Lung microvascular endothelial cell (primary cell): ENCODE measurements at regions not wholly inside any gene's neighbourhood (a gene's known extent, or its start where the extent isn't known, plus 50 kb on each side); places are given as distances from the start of the nearest gene placed in this dataset.

Source experiments
- DNase-seq, 2 donors: peaks; one replicate each; pipeline versions ENCODE4 v3.0.0 to v3.0.0-alpha.2; 2010; ENCODE audit warnings: low read depth in 2 of 2

DNA sequence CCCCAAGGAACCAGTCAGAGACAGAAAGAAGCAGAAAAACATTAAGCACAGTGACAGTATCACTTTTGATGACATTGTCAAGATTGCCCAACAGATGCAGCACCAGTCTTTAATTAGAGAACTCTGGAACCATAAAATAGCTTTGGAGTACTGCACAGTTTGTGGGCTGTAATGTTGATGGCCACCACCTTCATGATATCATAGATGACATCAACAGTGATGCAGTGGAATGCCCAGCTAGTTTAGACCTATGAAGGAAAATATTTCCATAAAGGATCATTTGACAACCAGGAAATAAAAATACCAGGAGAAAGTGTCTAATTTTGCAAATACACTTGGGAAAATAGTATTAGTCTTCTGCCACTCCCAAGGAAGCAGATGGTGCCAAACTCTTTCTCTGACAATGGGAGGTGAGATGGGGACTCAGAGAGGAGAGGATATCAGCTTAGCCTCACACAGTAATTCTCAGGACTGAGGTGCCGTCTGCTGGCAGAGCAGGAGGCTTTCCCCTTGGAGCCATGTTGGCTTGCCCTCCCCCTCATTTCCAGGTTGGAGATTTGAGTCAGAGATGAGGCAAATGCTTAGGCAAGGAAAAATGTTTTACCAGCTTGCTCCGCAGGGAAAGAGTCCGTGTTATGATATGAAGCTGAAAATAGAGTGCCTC lies 107.5 kb upstream of the CELF4 start:
- DNase-seq, result no peak

DNA sequence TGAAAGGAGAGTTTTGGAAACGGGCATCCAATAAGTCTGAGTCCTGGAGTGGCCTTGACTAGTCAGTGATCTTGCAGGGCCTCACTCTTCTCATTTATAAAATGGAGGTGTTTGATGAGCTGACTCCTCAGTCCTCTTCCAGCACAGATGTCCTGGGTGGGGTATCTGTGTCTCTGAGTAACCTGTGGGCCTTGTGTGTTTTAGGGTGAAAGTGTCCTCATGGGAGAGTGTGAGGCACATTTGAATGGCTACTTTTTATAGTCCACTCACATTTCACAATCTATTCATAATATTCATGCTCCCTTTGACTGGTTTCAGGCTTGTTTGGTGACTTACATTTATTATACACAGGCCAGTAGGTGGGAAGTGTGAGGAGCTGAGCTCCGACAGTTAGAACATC lies 106.4 kb upstream of the CELF4 start:
- DNase-seq, result no peak

DNA sequence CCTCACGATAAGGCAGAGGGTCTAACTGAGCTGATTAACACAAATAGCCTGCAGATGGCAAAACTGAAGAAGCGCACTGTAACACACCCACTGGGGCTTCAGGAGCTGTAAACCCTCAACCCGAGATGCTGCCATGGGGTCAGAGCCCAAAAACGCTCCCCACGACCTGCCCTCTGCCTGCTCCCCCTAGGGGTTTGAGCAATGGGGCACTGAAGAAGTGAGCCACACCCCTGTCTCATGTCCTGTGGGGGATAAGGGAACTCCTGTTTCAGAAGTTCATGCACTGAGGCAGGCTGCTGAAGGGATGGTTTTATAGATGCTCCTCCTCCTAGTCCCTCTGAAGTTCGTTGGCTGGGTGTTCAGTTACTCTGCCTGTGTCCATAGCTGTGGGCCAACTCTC lies 105.9 kb upstream of the CELF4 start:
- DNase-seq, result no peak

DNA sequence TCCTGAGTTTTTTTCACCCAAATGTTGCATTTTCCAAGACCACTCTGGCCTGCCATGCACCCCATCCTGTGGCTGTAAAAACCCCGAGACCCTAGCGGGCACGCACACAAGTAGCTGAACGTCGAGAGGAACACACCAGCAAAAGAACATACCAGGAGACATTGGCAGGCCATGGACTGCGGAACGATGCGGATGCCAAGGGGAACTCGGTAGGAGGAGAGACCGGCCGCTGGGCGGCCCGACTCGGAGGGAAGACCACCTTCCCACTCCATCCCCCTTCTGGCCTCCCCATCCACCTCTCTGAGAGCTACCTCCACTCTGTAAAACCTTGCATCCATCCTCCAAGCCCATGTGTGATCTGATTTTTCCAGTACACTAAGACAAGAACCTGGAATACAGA lies 105.5 kb upstream of the CELF4 start:
- no peak for DNase-seq

DNA sequence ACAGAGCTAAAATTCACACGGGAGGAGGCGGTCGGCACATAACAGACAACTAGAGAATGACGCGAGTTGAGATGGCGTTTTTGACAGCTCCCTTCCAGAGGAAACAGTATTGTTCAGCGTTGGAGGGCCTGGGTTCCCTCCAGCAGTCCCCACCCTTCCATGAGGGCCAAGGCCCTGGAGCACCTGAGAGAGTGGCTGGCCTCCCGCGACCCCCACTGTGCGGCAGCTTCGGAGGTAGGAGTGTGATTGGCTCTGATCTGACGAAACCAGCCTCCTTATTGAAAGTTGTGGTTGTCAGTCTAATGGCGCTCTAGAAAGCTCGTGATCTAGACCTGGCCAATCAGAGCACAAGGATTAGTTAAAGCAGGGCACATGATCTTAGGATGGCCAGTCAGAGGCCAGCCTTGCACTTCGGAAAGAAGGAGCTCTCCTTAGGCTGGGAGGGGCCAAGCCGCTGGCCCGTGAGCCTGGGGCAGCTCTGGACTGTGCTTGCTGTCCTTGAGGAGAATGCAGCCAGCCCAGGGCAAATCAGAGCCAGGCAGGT lies 104.5 kb upstream of the CELF4 start:
- DNase-seq, result no peak

DNA sequence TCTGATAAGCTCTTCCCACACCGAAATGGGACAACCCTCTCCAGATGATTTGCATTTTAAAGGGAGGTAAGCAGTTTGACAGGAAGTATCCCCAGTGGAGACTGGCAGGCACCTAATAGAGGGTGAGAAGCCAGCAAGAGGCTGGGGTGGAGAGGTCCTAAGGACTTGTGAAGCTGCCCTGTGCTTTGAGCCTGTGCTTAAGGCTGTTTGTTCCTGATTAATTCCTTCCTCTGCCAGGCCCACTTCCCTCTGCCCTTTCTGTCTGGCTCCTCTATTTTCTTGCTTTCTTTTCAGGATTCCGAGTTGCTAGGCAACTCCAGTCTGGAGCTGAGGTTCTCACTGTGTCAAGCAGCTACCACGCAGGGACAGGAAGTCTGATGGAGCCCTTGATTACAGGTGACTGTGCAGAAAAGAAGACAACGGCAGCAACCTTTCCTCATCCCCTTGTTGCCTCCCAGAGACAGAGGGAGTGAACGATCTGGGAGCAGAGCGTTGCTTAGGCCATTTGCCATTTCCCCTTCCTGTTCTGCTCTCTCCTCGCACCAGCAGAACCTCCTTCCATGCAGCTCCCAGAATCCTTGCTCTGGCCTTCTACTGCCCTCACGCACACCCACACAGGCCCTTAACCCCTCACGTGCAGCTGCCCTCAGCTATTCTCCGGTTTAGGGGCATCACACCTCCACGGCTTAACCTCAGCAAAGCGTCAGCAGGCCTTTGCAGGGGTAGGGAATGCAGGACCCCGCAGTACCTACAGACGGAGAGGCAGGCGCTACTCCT lies 103.6 kb upstream of the CELF4 start:
- no peak for DNase-seq

DNA sequence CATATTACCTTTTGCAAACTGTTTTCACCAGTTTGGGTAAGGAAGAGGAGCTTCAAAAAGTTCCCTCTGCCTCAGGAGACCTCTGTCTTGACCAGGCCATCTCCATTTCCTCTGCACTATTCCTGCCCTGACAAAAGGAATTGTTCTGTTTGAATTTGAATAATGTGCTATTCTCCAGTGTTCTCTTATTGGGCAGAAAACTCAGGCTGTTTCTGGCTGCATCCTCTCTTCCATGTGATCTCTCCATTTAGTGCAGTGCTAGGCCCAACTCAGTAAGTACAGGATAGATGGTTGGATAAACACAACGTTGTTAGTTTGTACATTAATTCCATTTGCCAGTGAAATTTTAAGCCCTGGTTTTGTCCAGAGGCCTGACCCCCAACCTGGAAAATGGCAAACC lies 102.2 kb upstream of the CELF4 start:
- no peak for DNase-seq

DNA sequence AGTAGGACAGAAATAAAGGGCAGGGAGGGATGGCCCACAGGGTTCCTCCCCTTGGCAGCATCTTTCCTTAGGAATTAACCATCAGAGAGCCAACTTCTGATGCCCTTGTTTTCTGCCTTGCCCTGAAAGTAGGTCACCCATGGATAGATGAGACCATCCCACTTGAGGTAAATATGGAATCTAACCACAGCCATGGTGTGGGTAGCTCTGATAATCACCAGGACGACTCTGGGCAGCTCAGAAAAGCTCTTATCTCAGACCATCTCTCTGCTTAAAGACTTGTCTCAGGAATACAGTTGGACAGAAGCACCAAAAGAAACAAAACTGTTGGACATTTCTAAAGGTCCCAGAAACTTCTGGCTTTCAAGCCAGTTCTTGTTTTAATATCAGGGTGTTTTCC lies 101.4 kb upstream of the CELF4 start:
- DNase-seq, result no peak

DNA sequence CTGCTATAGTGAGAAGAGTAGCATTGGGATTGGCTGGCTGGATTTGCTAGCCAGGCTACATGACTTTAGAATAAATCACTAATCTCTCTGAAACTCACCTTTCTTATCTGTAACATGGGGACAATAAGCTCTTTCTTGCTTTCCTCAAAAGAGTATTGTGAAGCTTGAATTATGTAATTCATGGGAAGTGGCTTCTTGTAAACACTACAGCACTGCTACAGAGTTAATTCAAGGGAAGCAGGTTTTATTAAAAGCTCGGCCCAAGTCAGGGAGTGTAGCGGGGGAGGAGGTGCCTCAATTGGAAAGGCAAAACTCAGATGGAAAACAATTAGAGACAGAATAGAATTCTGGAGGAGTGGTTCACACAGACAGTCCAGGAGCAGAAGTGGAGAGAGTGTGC lies 100.9 kb upstream of the CELF4 start:
- DNase-seq, result no peak

DNA sequence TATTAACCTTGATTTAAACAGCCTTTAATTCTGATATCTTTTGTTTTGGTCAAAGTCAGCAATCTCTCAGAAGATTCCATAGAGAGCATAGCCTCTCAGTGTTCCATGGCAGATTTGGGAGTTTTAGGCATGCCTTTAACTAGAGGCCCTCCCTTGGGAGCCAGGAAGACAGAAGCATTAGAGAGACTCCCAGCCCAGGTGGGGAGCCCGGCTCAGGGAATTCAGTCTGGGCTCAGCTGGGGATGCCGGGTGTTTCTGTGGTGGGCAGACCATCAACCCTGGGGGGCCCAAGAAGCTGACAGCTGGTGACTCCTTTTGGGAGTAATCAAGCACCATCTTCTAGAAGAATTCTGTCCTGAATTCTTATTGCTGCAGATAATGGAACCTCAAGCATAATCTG lies 99.7 kb upstream of the CELF4 start:
- DNase-seq, result no peak

DNA sequence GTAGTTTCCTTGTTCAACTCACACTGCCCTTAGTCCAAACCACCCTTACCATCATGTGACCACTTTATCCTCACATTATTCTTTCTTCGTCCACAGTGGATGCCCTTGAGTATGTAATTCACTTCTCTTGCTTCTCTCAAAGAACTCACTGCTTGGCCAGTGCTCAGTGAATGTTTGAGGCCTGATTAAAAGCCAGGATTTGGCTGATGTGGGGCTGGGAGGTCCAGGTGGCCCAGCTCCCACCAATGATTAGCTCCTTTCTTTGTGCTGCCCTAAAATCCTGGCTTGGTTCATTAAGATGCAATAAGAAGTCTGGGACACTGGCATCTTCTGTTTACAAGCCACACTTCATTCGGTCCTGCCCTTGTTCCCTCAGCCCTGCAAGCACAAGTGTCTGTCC lies 97.8 kb upstream of the CELF4 start:
- no peak for DNase-seq

DNA sequence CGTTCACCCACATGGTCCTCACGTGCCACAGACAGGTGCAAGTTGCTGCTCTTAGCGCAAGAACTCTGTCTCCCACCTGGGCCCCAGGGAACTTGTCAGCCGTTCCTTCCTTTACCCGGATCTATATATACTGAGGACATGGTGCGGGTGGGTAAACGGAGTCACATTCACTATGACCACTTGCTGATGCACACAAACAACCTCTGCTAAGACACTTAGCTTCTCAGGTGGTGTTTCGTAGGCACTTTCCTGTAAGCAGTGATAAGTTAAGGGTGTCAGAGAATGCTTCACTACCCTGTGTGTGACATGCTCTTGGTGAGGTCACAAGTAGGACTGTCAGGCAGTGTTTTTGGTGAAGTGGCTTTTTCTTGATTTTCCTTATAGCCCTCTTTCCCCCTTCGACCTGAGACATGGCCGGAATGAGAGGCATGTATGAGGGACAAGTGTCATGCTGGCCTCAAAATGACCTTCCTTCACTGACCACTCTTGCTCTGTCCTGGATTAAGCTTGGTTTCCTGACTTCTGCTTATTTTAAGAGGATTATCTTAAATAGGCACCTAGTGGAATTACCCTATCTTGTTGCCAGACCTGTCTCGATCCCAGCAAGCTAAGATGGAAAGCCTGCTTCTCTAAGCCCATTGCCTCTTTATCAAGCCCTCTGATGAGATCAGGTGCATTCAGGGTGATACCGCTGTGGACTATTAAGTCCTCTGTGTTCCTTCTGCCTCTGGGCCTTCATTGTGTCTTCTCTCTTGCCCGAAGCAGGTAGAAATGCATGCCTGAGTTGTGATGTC lies 97.1 kb upstream of the CELF4 start:
- DNase-seq, result no peak

DNA sequence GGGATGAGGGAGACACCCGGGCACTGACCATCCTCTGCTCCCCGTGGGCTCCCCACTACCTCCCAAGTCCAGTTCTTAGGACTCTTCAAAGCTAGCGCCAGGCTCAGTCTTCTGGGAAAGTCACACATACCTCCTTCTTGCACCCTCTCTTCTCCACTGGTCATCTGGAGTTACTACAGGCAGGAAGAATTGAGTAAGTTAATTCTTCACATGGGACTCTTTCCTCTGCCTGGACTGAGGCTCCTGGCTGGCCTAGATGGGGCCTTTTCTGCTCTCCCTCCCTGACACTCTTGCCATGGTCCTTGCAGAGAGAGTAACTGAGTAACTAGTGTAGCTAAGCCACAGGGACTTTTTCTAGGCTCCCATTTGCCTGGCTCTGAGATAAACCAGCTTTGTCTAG lies 96.5 kb upstream of the CELF4 start:
- DNase-seq, result no peak

DNA sequence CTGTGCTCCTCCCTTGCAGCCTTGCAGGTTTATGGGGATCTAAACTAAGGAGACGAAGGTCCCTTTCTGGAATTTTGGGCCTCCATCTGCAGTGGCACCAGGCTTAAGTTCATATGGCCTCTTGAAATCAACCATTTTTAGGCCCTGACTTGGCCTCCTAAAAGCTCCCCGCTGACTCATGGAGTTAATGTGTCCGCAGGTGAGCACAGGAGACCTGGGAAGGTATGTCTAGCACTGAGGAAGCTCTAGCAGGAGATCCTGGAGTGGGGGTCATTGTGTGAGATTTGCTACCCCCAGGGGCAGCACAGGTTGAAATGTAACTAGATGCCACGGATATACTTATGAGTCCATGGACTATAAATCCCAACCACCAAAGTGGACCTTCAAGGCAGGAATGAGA lies 95.9 kb upstream of the CELF4 start:
- DNase-seq, result no peak

DNA sequence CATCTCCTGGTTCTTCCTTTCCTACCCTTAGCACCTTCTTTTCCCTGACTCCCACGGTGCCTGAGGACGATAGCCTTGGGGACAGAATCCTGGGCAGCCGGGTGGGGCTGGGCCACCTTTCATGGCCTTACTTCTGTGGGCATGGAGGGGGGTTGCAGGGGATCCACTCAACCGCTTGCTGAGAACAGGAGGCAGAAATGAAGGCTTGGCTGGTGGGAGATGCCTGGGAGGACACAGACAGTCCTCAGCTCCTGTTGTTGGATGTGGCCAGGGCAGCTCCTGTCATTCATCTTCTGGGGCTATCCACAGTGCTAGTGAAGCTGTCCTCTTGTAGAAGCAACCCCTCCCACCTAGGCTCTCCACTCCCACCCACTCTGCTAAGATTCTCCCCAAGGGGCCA lies 95.5 kb upstream of the CELF4 start:
- no peak for DNase-seq

DNA sequence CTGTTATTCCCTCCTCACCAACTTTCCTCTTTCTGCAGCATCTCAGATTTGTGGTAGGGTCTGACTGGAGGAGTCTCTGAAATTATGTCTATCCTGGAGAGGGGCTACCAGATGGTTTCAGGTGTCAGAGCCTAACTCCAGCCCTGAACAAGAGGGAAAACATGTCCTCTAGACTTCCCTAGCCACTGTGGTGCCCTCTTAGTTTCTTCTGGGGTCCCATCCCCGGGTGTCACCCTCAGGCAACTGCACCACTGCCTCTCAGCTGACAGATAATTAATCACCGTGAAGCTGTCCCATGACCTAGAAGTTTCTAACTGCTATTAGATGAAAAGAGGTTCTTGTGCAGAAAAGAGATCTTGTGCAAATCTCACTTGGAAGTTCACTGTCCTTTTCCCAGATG lies 95.1 kb upstream of the CELF4 start:
- DNase-seq, result no peak

DNA sequence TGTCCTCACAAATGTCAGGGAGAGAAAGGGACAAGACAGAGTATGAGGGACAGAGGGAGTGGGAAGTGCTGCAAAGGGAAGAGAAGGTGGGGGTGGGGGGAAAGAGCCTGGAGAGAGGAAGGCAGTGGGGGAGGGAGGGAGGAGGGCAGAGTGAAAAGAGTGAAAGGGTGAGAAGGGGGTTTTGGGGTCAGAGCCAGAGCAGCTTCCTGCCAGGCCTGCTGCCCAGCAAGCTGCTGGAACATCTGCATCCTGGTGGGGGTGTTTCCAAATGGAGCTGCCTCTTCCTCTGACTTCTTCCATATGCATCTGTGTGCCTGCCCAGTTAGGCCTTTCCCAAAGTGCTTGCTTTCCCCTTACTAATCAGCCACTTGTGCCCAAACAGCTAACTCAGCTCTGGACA lies 94.3 kb upstream of the CELF4 start:
- peak in 1 of 2 donors; percentile 14 for DNase-seq

DNA sequence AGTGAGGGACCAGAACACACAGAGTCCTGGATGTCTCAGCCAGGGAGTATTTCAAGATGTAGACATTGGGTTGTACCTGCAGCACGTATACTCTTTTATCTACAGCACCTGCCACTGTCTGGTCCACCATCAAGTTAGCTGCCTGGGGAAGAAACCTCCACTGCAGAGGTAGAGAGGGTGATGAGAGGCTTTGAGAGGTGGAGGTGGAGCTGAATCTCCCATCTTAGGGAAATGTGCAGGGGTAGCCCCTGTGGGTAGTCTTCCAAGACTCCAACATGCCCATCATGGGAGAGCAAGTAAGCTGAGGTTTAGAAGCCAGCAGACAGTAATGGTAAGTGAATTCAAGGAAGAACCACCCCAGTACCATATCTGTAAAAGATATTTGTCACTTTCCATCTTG lies 93.3 kb upstream of the CELF4 start:
- DNase-seq, result no peak

DNA sequence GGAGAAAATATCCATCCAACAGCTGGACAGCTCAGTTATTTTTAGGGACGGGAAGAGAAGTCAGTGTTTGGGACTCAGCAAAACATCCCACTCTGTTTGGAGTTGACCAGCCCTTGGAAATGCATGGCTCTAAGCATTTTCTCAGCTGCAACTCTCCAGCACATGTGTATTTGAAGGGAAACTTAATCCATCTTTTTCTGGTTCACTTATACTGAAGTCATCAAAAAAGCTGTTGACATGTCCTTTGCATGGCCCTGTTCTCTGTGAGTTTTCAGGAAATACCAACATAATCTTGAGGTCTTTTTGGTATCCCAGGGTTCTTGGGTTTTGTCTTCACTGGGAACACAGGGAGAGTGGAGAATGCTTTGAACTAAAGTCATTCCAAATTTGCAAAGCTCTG lies 91.9 kb upstream of the CELF4 start:
- DNase-seq, result no peak

DNA sequence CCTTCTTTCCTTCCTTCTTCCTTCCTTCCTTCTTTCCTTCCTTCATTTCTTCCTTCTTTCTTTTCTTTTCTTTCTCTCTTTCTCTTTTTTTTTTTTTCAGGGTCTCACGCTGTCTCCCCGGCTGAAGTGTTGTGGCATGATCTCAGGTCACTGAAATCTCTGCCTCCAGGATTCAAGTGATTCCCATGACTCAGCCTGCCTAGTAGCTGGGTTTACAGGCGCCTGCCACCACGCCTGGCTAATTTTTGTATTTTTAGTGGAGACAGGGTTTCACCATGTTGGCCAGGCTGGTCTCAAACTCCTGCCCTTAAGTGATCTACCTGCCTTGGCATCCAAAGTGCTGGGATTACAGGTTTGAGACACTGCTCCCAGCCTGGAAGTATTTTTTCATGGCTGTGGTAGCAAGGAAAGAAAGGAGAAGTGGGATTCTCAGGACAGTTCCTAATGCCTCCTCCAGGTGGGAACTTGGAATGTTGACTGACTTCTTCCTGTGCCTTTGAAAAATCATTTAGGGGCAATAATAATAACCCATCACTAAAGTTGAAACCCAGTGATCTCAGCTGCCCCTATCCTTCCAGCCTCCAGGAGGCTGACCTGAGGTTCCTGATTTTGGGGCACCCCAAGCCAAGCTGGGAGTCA lies 89.3 kb upstream of the CELF4 start:
- no peak for DNase-seq

DNA sequence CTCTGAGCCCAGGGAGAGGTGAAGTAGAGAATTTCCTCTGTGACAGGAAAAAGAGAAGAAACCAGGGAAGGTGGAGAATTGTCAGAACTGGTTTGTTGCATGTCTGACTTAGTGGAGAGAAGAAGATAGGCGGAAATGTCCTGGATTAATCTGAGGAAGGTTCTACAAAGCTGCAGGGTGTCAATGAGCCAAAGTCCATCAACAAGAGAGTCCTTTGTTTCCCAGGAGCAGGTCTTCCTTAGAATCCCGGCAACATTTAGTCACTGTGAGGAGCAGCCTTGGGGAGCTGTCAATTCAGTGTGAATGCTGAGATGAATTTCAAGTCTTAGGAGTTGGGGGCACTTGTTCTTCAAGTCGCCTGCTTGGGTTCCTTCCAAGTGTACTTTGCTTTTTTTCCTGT lies 88.4 kb upstream of the CELF4 start:
- DNase-seq, result no peak

DNA sequence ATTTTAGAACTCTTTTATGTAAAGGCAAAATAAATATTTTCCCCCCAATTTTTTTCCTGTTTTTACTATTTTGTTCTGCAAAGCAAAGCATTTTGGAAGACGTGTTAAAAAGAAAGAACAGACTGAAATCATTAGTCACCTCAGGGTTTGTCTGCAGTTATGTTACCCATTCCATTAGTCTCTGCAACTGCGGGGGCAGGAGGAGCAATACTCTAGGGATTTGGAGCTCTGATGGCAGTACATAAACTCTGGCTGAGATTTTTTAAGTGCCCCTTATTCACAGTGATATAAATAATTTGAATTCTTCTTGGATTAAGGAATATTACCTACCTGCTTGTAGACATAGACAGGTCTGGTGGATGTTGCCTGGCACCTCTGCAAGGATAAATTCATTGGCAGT lies 88.0 kb upstream of the CELF4 start:
- no peak for DNase-seq
